Lower leg skin (tissue), 4 donors: ENCODE measurements at regions not wholly inside any gene's neighbourhood (a gene's known extent, or its start where the extent isn't known, plus 50 kb on each side); places are given as distances from the start of the nearest gene placed in this dataset.

Experiments used
- DNase-seq, 2 donors: peaks; one replicate each; pipeline ENCODE4 v3.0.0-alpha.2; 2019; ENCODE audit warnings: low spot score in 2 of 2
- H3K4me3 ChIP-seq: fragments of 200-600 bp; sonication (generic); 2 replicates; pipeline ENCODE4 v1.5.1; 2017; ENCODE audit warnings: mild to moderate bottlenecking, low read depth; ENCODE audit not compliant: poor library complexity, severe bottlenecking
- CTCF ChIP-seq, 3 donors: fragments of 450-650 bp; IDR thresholded peaks; one replicate each; pipeline ENCODE4 v1.5.1; 2016; ENCODE audit warnings: antibody characterized with exemption in 3 of 3, mild to moderate bottlenecking in 3 of 3, moderate library complexity in 2 of 3
- POLR2A ChIP-seq, 2 donors: fragments of 450-650 bp; IDR thresholded peaks; one replicate each; pipeline ENCODE4 v1.6.1; 2016 to 2017; ENCODE audit warnings: antibody characterized with exemption in 2 of 2, mild to moderate bottlenecking in 1 of 2, moderate library complexity in 1 of 2
- WGBS, 2 donors: methylation state at CpG; one replicate each; pipeline ENCODE4 v1.1.5; 2018; 5-methylcytosine and 5-hydroxymethylcytosine counted together
- intact Hi-C: fragments of 100-400 bp; cut with DNase I; formaldehyde crosslinking; loops from one replicate; pipeline ENCODE4 v1.15.0; 2023; ENCODE audit warnings: low total_unique reads

- intact Hi-C loops = no loop called here
- 93 to 95% methylated on average over 11 of the region's 11 CpGs for WGBS, 2 donors
- DNase-seq = no peak
- no peak overlapping the region for H3K4me3 ChIP-seq
- TF ChIP-seq CTCF (IDR thresholded peaks at IDR 0.05) (no peak), POLR2A (IDR thresholded peaks at IDR 0.05) (no peak)
These were observed 449.5 kb downstream of the KLF12 start for GRCh38 chr13:73684750-73685149.

GRCh38 chr13:73684286-73684685, 449.9 kb downstream of the KLF12 start:
- 49 to 67% methylated on average over 3 of the region's 3 CpGs for WGBS, 2 donors
- intact Hi-C loops = no loop called here
- TF ChIP-seq CTCF (IDR thresholded peaks at IDR 0.05) (no peak), POLR2A (IDR thresholded peaks at IDR 0.05) (no peak)
- no peak overlapping the region for H3K4me3 ChIP-seq
- no peak for DNase-seq

DNA sequence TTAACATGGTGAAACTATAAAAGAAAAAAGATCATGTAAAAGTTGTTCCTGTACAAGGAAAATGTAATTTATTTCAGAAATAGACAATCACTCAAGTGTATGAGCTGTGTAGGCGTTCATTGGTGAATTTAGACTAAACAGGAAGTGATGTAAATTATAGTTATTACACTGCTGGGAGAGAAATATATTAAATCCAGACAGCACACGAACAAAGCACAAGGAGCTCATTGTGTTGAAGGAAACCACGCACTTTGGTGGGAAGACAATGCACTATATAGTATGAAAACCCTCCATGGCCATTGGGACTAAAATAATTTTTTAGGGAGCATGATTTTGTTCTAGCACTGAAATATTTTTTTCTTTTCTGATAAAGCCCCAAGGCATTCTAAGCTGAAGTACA, 450.5 kb downstream of the KLF12 start:
- no peak for TF ChIP-seq POLR2A (IDR thresholded peaks at IDR 0.05)
- TF ChIP-seq CTCF (IDR thresholded peaks at IDR 0.05) = no peak
- 73 to 77% methylated on average over 3 of the region's 3 CpGs for WGBS, 2 donors
- intact Hi-C loops = no loop called here
- DNase-seq = no peak
- no peak overlapping the region for H3K4me3 ChIP-seq

GRCh38 chr13:73681779-73682178, 452.4 kb downstream of the KLF12 start:
- 89% methylated on average over 2 of the region's 2 CpGs for WGBS, 2 donors
- H3K4me3 ChIP-seq = no peak overlapping the region

GRCh38 chr13:73681015-73681414, 453.2 kb downstream of the KLF12 start:
- no peak for DNase-seq
- TF ChIP-seq POLR2A (IDR thresholded peaks at IDR 0.05) (no peak), CTCF (IDR thresholded peaks at IDR 0.05) (no peak)
- intact Hi-C loops = no loop called here
- 64 to 72% methylated on average over 3 of the region's 3 CpGs for WGBS, 2 donors
- H3K4me3 ChIP-seq = no peak overlapping the region

More at GRCh38 chr13:73681779-73682178, 452.4 kb downstream of the KLF12 start:
- intact Hi-C loops = no loop called here
- TF ChIP-seq CTCF (IDR thresholded peaks at IDR 0.05) = no peak
- no peak for TF ChIP-seq POLR2A (IDR thresholded peaks at IDR 0.05)
- no peak for DNase-seq

DNA sequence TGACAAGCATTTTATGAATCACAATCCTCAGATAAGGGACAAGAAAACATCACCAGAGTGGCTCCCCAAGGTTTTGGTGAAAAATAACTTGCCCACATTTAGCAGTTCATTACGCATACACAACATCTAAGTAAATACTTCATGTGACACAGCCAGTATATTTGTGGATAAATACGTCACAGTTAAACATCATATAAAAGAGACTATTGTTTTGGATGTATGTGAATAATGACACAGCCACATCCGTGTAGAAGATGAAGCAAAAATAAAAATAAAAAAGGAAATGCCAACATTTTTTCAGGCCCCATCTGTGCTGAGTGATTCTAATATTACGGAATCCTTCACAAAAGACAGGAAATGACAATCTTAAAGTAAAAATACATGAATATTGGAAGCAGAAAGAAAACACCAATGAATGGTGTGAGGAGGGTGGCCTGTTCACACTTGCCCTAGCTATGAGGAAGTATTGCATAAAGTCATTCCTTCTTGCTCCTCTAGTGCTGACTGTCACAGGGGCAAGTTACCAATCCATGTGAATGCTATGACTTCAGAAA, 457.1 kb downstream of the KLF12 start:
- DNase-seq = no peak
- no peak overlapping the region for H3K4me3 ChIP-seq
- intact Hi-C loops = no loop called here
- TF ChIP-seq CTCF (IDR thresholded peaks at IDR 0.05) = no peak
- no peak for TF ChIP-seq POLR2A (IDR thresholded peaks at IDR 0.05)
- 30 to 33% methylated on average over 4 of the region's 4 CpGs for WGBS, 2 donors
